LNCAP (cell line): ENCODE measurements at regions not wholly inside any gene's neighbourhood (a gene's known extent, or its start where the extent isn't known, plus 50 kb on each side); places are given as distances from the start of the nearest gene placed in this dataset.

Source experiments
- TF ChIP-seq, protein P1 (sequence below): fragments of 450-650 bp; IDR thresholded peaks from 2 replicates; pipeline ENCODE4 v1.5.1; 2017; ENCODE audit warnings: mild to moderate bottlenecking

DNA sequence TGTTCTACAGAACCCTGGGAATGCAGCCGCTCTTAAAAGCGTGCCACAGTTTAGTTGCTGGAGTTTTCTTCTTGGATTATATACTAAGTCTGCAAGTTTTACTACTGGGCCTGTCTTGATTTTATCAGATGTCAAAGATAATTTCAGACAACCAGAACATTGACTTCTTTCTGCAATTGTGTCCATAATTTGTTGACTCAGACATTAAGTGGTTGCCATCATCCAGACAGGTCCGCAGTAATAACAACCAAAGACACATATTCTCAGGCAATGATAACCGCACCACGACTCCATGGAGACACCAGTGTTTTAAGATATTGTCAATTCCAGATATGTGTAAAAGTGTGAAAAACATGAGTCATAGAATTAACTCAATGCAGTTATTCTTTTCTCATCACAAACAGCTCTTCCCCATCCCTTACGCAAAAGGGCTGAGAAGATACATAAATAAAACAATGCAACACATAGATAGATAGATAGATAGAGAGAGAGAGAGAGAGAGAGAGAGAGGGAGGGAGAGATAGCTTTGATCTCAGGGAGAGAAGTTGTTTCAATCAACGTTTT is 90.4 kb upstream of the FMN2 start:
- TF ChIP-seq, protein P1, sequence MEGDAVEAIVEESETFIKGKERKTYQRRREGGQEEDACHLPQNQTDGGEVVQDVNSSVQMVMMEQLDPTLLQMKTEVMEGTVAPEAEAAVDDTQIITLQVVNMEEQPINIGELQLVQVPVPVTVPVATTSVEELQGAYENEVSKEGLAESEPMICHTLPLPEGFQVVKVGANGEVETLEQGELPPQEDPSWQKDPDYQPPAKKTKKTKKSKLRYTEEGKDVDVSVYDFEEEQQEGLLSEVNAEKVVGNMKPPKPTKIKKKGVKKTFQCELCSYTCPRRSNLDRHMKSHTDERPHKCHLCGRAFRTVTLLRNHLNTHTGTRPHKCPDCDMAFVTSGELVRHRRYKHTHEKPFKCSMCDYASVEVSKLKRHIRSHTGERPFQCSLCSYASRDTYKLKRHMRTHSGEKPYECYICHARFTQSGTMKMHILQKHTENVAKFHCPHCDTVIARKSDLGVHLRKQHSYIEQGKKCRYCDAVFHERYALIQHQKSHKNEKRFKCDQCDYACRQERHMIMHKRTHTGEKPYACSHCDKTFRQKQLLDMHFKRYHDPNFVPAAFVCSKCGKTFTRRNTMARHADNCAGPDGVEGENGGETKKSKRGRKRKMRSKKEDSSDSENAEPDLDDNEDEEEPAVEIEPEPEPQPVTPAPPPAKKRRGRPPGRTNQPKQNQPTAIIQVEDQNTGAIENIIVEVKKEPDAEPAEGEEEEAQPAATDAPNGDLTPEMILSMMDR: no peak

DNA sequence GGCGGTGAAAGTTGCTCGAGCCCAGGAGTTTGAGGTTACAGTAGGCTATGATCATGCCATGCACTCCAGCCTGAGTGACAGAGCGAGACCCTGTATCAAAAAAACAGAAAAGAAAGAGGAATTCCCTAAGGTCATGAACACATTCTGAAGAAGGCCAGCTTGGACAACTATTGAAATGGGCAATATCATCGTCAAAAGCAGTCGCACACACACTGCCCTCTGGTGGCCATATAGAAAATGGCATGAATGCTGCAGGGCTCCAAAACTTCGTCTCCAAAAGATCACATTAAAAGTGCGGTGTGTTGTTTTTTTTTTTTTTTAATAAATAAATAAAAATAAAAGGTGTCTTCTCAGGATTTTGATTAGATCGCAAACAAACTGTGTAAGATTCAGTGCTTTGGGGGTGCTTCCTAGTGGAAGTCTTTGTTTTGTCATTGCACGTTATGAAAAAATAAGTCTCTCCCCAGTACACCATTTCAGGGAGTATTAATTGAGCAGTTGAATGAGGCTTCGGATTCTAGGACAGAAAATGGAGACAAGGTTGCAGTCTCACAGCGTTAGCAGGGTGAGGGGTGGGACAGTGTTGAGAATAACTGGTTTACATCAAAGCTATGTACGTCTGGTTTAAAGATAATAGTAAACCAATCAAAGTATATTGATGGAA is 87.5 kb upstream of the FMN2 start:
- TF ChIP-seq, protein P1: peak; percentile 96

- TF ChIP-seq, protein P1: no peak
These were observed 85.6 kb upstream of the FMN2 start for GRCh38 chr1:240005997-240006650.

GRCh38 chr1:240008298-240008697 is 83.4 kb upstream of the FMN2 start:
- TF ChIP-seq, protein P1: no peak

DNA sequence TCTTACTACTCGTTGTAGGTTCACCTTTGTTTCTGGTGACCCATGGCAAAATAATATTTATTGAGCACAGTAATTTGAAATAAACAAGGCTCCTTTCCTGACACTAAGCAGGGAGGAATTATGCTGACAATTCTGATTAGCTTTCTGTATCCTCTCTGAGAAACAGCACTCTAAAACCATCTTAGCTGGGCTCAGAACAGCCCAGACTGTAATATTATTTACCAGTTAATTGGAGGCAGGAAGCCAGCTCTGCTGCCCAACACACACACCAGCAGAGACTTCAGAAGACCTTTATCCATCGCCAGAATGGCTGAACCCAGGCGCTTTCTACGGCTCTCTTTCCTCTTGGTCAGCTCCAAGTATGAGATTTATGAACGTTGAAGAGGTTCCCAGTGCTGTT is 77.6 kb upstream of the FMN2 start:
- TF ChIP-seq, protein P1: no peak

DNA sequence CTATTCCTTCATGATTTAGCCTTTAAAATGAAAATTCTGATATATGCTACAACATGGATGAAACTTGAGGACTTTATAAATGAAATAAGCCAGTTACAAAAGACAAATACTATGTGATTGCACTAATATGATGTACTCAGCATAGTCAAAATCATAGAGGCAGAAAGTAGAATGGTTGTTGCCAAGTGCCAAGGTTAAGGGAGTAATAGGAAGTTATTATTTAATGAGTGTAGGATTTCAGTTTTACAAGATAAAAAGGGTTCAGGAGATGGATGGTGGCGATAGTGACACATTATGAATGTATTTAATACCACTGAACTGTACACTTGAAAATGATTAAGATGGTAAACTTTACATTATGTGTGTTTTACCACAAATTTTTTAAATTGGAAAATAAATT is 73.1 kb upstream of the FMN2 start:
- TF ChIP-seq, protein P1: no peak

DNA sequence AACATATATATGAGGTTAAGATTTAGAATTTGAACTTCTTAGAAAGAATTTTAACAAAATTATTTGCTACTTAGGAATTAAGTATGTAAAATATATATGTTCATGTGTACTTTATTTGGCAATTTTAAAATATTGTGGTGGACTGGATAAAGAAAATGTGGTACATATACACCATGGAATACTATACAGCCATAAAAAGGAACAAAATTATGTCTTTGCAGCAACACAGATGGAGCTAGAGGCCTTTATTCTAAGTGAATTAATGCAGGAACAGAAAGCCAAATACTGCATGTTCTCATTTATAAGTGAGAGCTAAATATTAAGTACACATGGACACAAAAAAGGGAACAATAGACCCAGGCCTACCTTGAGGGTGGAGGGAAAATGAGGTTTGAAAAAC is 72.2 kb upstream of the FMN2 start:
- TF ChIP-seq, protein P1: no peak
